ENCODE measurements at regions not wholly inside any gene's neighbourhood (a gene's known extent, or its start where the extent isn't known, plus 50 kb on each side); places are given as distances from the start of the nearest gene placed in this dataset.

GRCh38 chr1:228987286-228987685 is 252.0 kb downstream of the RHOU start:
- 57% methylated on average over 3 of the region's 7 CpGs for WGBS (ENCODE audit: insufficient coverage)
- no peaks in the 10 kb centered on the region for H3K9me3 ChIP-seq (ENCODE audit: control extremely low read depth in 1 of 5, control insufficient read depth in 4 of 5, insufficient read depth in 2 of 5, low read depth in 1 of 5, low read length in 4 of 5)
- ChIA-PET POLR2A (no interaction called here), CTCF (interaction anchor here (0.9 to 1.5 kb wide), 3 partner anchors 11 to 159 kb away, joined by 3 read pairs; no protein-coding TSS in a partner anchor)
- no peak for DNase-seq
- no peak overlapping the region for H3K4me3 ChIP-seq (ENCODE audit: control insufficient read depth in 1 of 7, extremely low read depth in 1 of 7, insufficient read depth in 4 of 7, low read depth in 2 of 7, low read length in 6 of 7)
- H3K27me3 ChIP-seq (replicated peaks in 2 of 5; ENCODE audit: control insufficient read depth in 4 of 5, insufficient read depth in 5 of 5, low read length in 4 of 5) = no peaks in the 10 kb centered on the region
- peaks cover 26 to 61% (median 40%) of the 10 kb centered on the region in 4 experiments for H3K4me1 ChIP-seq (ENCODE audit: control extremely low read depth in 1 of 4, control insufficient read depth in 4 of 4, insufficient read depth in 4 of 4, low read length in 3 of 4)
- H3K27ac ChIP-seq (ENCODE audit: insufficient read depth in 1 of 2, low read depth in 1 of 2, low read length in 2 of 2, poor library complexity in 1 of 2, severe bottlenecking in 2 of 2) = no peak overlapping the region
- H3K36me3 ChIP-seq (ENCODE audit: control insufficient read depth in 4 of 4, insufficient read depth in 4 of 4, low read length in 3 of 4) = no peaks in the 10 kb centered on the region

DNA sequence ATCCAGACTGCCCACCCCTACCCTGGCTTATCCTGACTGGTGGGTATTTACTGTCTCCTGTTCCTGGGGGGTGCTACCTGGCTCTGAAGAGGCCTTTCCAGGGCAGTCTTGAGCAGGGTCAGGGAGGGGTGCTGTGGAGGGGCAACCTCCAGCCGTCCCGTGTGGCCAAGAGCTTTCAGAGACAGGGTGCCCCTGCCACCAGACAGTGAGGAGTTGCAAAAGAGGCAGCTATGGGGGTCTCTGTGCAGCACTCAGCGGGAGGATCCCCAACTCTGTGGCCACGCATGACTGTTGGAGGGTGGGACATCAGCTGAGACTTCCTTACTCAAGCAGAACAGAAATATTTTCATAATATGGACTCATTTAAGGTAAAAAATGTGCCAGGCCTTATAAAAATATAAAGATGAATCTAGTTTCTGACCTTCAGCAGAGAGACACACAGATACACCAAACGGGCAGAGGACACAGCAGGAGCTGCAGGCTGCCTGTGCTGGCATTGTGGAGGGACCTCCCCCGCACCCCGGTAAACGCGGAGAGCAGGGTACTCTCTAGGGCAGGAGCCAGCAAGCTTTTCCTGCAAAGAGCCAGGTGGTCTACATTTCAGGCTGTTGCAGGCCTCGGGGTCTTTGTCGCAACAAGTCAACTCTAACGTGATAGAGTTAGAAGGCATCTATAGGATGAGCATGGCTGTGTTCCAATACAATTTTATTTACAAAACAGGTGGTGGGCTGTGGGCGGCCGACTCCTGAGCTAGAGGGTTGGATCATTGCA is 252.6 kb downstream of the RHOU start:
- ChIA-PET CTCF (interaction anchor here (0.9 to 1.5 kb wide), 2 partner anchors 11 to 42 kb away, joined by 3 read pairs; no protein-coding TSS in a partner anchor), POLR2A (interaction anchor here (0.7 kb wide), 1 partner anchor 160 kb away, joined by 4 read pairs; no protein-coding TSS in a partner anchor)
- Histone ChIP-seq H3K4me3 (ENCODE audit: control insufficient read depth in 1 of 7, extremely low read depth in 1 of 7, insufficient read depth in 4 of 7, low read depth in 2 of 7, low read length in 6 of 7) (no peak overlapping the region), H3K27me3 (replicated peaks in 2 of 5; ENCODE audit: control insufficient read depth in 4 of 5, insufficient read depth in 5 of 5, low read length in 4 of 5) (no peaks in the 10 kb centered on the region), H3K27ac (ENCODE audit: insufficient read depth in 1 of 2, low read depth in 1 of 2, low read length in 2 of 2, poor library complexity in 1 of 2, severe bottlenecking in 2 of 2) (no peak overlapping the region), H3K9me3 (ENCODE audit: control extremely low read depth in 1 of 5, control insufficient read depth in 4 of 5, insufficient read depth in 2 of 5, low read depth in 1 of 5, low read length in 4 of 5) (no peaks in the 10 kb centered on the region), H3K36me3 (ENCODE audit: control insufficient read depth in 4 of 4, insufficient read depth in 4 of 4, low read length in 3 of 4) (no peaks in the 10 kb centered on the region), H3K4me1 (ENCODE audit: control extremely low read depth in 1 of 4, control insufficient read depth in 4 of 4, insufficient read depth in 4 of 4, low read length in 3 of 4) (peaks cover 26 to 61% (median 40%) of the 10 kb centered on the region in 4 experiments)
- WGBS (ENCODE audit: insufficient coverage) = 91% methylated on average over 12 of the region's 14 CpGs
- DNase-seq = no peak

- Histone ChIP-seq H3K9me3 (ENCODE audit: control extremely low read depth in 1 of 5, control insufficient read depth in 4 of 5, insufficient read depth in 2 of 5, low read depth in 1 of 5, low read length in 4 of 5) (no peaks in the 10 kb centered on the region), H3K27me3 (replicated peaks in 2 of 5; ENCODE audit: control insufficient read depth in 4 of 5, insufficient read depth in 5 of 5, low read length in 4 of 5) (no peaks in the 10 kb centered on the region), H3K4me1 (ENCODE audit: control extremely low read depth in 1 of 4, control insufficient read depth in 4 of 4, insufficient read depth in 4 of 4, low read length in 3 of 4) (peaks cover 23 to 54% (median 34%) of the 10 kb centered on the region in 4 experiments), H3K4me3 (ENCODE audit: control insufficient read depth in 1 of 7, extremely low read depth in 1 of 7, insufficient read depth in 4 of 7, low read depth in 2 of 7, low read length in 6 of 7) (no peak overlapping the region), H3K36me3 (ENCODE audit: control insufficient read depth in 4 of 4, insufficient read depth in 4 of 4, low read length in 3 of 4) (no peaks in the 10 kb centered on the region), H3K27ac (ENCODE audit: insufficient read depth in 1 of 2, low read depth in 1 of 2, low read length in 2 of 2, poor library complexity in 1 of 2, severe bottlenecking in 2 of 2) (no peak overlapping the region)
- ChIA-PET CTCF (interaction anchor here (1.5 kb wide), 1 partner anchor 10 kb away, joined by 3 read pairs; no protein-coding TSS in a partner anchor), POLR2A (interaction anchor here (0.6 to 0.7 kb wide), 2 partner anchors 159 to 175 kb away, joined by 3 to 4 read pairs; no protein-coding TSS in a partner anchor)
- 85% methylated on average over 4 of the region's 6 CpGs for WGBS (ENCODE audit: insufficient coverage)
- no peak for DNase-seq
Observed at GRCh38 chr1:228988664-228989063, 253.4 kb downstream of the RHOU start.

DNA sequence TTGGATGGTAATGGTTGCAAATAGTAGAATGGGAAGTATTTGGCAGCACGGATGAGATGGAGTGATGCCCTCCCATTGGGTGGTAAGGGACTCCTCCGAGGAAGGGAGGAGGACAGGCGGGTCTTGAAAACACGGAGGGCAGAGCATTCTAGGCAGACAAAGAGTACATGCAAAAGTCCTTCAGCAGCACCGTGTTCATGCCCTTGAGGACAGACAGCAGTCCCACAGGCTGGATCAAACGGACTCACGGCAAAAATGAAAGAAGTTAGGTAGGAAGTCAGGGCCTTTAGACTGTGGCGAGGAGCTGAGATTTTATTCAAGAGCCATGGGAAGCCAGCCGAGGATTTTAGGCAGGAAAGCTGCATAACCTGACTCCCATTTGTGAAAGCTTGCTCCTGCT is 253.9 kb downstream of the RHOU start:
- no peaks in the 10 kb centered on the region for H3K36me3 ChIP-seq (ENCODE audit: control insufficient read depth in 4 of 4, insufficient read depth in 4 of 4, low read length in 3 of 4)
- ChIA-PET POLR2A (interaction anchor here (0.6 to 0.7 kb wide), 2 partner anchors 159 to 175 kb away, joined by 3 to 4 read pairs; no protein-coding TSS in a partner anchor), CTCF (interaction anchor here (1.4 to 1.5 kb wide), 2 partner anchors 17 to 168 kb away, joined by 3 to 4 read pairs; no protein-coding TSS in a partner anchor)
- peaks cover 20 to 52% (median 31%) of the 10 kb centered on the region in 4 experiments for H3K4me1 ChIP-seq (ENCODE audit: control extremely low read depth in 1 of 4, control insufficient read depth in 4 of 4, insufficient read depth in 4 of 4, low read length in 3 of 4)
- H3K27ac ChIP-seq (ENCODE audit: insufficient read depth in 1 of 2, low read depth in 1 of 2, low read length in 2 of 2, poor library complexity in 1 of 2, severe bottlenecking in 2 of 2) = no peak overlapping the region
- 97% methylated on average over 9 of the region's 9 CpGs for WGBS (ENCODE audit: insufficient coverage)
- no peak overlapping the region for H3K4me3 ChIP-seq (ENCODE audit: control insufficient read depth in 1 of 7, extremely low read depth in 1 of 7, insufficient read depth in 4 of 7, low read depth in 2 of 7, low read length in 6 of 7)
- H3K27me3 ChIP-seq (replicated peaks in 2 of 5; ENCODE audit: control insufficient read depth in 4 of 5, insufficient read depth in 5 of 5, low read length in 4 of 5) = no peaks in the 10 kb centered on the region
- no peaks in the 10 kb centered on the region for H3K9me3 ChIP-seq (ENCODE audit: control extremely low read depth in 1 of 5, control insufficient read depth in 4 of 5, insufficient read depth in 2 of 5, low read depth in 1 of 5, low read length in 4 of 5)
- DNase-seq = no peak

DNA sequence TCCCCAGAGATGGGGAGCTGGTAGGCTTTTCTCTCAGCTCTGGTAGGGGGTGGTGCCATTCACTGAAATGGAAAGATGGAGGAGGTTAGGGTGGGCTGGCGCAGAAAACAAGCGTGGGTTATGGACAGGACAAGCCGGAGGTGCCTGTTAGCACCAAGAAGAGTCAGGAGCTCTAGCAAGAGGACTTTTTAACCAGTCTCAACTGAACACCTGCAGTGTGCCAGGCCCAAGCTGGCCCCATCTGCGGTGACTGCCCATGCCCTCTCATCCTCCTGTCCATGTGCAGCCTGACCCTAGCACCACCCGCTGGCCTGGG is 254.4 kb downstream of the RHOU start:
- peaks cover 20 to 52% (median 30%) of the 10 kb centered on the region in 4 experiments for H3K4me1 ChIP-seq (ENCODE audit: control extremely low read depth in 1 of 4, control insufficient read depth in 4 of 4, insufficient read depth in 4 of 4, low read length in 3 of 4)
- H3K27ac ChIP-seq (ENCODE audit: insufficient read depth in 1 of 2, low read depth in 1 of 2, low read length in 2 of 2, poor library complexity in 1 of 2, severe bottlenecking in 2 of 2) = no peak overlapping the region
- no peak overlapping the region for H3K4me3 ChIP-seq (ENCODE audit: control insufficient read depth in 1 of 7, extremely low read depth in 1 of 7, insufficient read depth in 4 of 7, low read depth in 2 of 7, low read length in 6 of 7)
- DNase-seq = no peak
- no peaks in the 10 kb centered on the region for H3K36me3 ChIP-seq (ENCODE audit: control insufficient read depth in 4 of 4, insufficient read depth in 4 of 4, low read length in 3 of 4)
- WGBS (ENCODE audit: insufficient coverage) = 95% methylated on average over 5 of the region's 5 CpGs
- H3K27me3 ChIP-seq (replicated peaks in 2 of 5; ENCODE audit: control insufficient read depth in 4 of 5, insufficient read depth in 5 of 5, low read length in 4 of 5) = no peaks in the 10 kb centered on the region
- H3K9me3 ChIP-seq (ENCODE audit: control extremely low read depth in 1 of 5, control insufficient read depth in 4 of 5, insufficient read depth in 2 of 5, low read depth in 1 of 5, low read length in 4 of 5) = no peaks in the 10 kb centered on the region
- ChIA-PET POLR2A (no interaction called here), CTCF (interaction anchor here (0.7 to 1.5 kb wide), 6 partner anchors 17 to 168 kb away, joined by 3 to 5 read pairs (median 4); no protein-coding TSS in a partner anchor)

DNA sequence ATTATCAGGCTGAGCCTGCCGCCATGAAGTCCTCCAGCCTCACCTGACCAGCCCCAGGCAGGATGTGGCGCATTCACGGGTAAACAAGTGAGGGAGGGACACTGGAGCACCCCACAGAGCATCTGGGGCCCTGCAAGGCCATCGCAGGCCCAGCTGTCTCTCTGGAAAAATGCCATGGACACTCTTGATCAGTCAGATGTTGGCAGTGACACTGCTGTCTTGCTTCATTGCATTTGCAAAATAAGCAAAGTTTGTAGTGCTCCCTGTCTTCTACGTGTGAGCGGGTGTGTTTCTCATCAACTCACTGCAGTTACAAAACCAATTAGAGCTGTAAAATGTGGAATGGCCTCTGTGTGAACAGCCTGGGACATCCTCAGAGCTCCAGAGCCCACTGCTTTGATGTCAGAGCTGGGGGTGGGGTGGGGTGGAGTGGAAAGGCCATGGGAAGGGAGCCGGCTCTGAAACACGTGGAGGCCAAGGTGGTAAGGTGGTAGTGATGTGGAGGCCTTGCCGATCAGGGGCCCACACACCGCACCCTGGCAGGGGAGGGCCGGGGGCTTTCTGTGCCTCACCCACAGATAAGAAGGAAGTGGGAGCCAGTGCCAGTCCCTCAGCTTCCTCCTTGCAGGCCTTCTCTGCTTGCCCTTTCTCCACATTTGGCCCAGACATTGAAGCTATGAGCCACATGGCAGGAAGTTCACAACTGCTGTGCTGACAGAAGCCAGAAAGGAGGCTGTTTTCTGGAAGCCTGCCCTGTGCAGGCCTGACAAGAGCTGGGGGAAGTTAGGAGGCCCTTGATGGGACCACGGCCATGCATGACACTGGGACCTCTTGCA is 254.9 kb downstream of the RHOU start:
- POLR2A ChIA-PET = interaction anchor here (0.6 to 1.2 kb wide), 2 partner anchors 26 to 34 kb away, joined by 3 to 4 read pairs; no protein-coding TSS in a partner anchor
- H3K27ac ChIP-seq (ENCODE audit: insufficient read depth in 1 of 2, low read depth in 1 of 2, low read length in 2 of 2, poor library complexity in 1 of 2, severe bottlenecking in 2 of 2) = no peak overlapping the region
- CTCF ChIA-PET = interaction anchor here (0.7 to 1.5 kb wide), 7 partner anchors 13 to 167 kb away, joined by 3 to 5 read pairs (median 3); no protein-coding TSS in a partner anchor

More for the DNA sequence above, 254.9 kb downstream of the RHOU start:
- peak; percentile 50 to 83 (median 75) for DNase-seq
- H3K27me3 ChIP-seq (replicated peaks in 2 of 5; ENCODE audit: control insufficient read depth in 4 of 5, insufficient read depth in 5 of 5, low read length in 4 of 5) = no peaks in the 10 kb centered on the region
- no peaks in the 10 kb centered on the region for H3K9me3 ChIP-seq (ENCODE audit: control extremely low read depth in 1 of 5, control insufficient read depth in 4 of 5, insufficient read depth in 2 of 5, low read depth in 1 of 5, low read length in 4 of 5)
- no peaks in the 10 kb centered on the region for H3K36me3 ChIP-seq (ENCODE audit: control insufficient read depth in 4 of 4, insufficient read depth in 4 of 4, low read length in 3 of 4)
- H3K4me3 ChIP-seq (ENCODE audit: control insufficient read depth in 1 of 7, extremely low read depth in 1 of 7, insufficient read depth in 4 of 7, low read depth in 2 of 7, low read length in 6 of 7) = no peak overlapping the region
- H3K4me1 ChIP-seq (ENCODE audit: control extremely low read depth in 1 of 4, control insufficient read depth in 4 of 4, insufficient read depth in 4 of 4, low read length in 3 of 4) = peaks cover 20 to 52% (median 30%) of the 10 kb centered on the region in 4 experiments
- WGBS (ENCODE audit: insufficient coverage) = 41% methylated on average over 9 of the region's 12 CpGs
